GM12865 (cell line): ENCODE measurements at regions not wholly inside any gene's neighbourhood (a gene's known extent, or its start where the extent isn't known, plus 50 kb on each side); places are given as distances from the start of the nearest gene placed in this dataset.

Source experiments
- DNase-seq: peaks from one replicate; pipeline ENCODE4 v3.0.0; 2010; ENCODE audit warnings: low read depth
- H3K4me3 ChIP-seq: 2 replicates; pipeline ENCODE4 v1.5.1; 2011; ENCODE audit warnings: mild to moderate bottlenecking, low read depth, low read length, control low read depth
- TF ChIP-seq, protein P1 (sequence below): IDR thresholded peaks from 2 replicates; pipeline ENCODE4 v1.5.1; 2011; ENCODE audit warnings: low read length, control low read depth, low read depth, inconsistent platforms; ENCODE audit not compliant: insufficient read depth; ENCODE audit errors: missing control alignments

DNA sequence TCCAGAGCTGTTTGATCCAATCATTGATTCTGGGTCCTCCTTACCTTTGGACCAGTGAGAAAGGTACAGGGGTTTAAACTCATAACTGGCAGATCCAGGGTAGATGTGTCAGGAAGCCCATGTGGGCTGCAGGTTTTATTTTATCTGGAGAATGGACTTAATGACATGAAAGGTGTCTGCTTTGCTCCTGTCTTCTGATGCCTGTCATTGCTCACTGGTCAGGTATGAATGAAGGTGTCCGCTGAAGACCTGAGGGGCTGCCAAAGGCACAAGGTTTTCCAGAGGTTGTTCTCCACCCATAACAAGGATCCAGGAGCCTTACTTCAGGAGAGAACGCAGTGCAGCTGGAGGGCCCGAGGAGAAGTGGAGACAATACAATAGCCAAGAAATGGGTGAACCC lies 74.2 kb downstream of the CHRNA1 start:
- no peak overlapping the region for H3K4me3 ChIP-seq
- DNase-seq: no peak
- TF ChIP-seq, protein P1, sequence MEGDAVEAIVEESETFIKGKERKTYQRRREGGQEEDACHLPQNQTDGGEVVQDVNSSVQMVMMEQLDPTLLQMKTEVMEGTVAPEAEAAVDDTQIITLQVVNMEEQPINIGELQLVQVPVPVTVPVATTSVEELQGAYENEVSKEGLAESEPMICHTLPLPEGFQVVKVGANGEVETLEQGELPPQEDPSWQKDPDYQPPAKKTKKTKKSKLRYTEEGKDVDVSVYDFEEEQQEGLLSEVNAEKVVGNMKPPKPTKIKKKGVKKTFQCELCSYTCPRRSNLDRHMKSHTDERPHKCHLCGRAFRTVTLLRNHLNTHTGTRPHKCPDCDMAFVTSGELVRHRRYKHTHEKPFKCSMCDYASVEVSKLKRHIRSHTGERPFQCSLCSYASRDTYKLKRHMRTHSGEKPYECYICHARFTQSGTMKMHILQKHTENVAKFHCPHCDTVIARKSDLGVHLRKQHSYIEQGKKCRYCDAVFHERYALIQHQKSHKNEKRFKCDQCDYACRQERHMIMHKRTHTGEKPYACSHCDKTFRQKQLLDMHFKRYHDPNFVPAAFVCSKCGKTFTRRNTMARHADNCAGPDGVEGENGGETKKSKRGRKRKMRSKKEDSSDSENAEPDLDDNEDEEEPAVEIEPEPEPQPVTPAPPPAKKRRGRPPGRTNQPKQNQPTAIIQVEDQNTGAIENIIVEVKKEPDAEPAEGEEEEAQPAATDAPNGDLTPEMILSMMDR: no peak

DNA sequence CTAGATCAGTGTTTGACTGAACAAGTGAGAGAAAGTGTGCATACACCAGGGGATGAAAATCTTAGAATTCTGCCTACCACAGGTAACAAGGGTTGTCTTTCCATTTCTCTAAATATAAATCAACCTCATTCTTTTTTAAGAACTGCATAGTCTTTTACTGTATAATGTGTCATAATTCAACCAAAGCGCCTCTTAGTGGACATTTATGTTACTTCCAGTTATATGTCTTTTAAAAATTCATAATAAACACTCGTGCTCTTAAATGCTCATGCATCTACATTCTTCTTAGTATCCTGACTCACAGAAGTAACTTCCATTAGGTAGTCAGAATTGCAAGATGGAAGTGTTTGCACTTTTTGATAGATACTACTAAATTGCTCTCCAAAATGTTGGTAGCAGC lies 76.2 kb downstream of the CHRNA1 start:
- TF ChIP-seq, protein P1: peak; percentile 34
- no peak overlapping the region for H3K4me3 ChIP-seq
- peak; percentile 46 for DNase-seq

DNA sequence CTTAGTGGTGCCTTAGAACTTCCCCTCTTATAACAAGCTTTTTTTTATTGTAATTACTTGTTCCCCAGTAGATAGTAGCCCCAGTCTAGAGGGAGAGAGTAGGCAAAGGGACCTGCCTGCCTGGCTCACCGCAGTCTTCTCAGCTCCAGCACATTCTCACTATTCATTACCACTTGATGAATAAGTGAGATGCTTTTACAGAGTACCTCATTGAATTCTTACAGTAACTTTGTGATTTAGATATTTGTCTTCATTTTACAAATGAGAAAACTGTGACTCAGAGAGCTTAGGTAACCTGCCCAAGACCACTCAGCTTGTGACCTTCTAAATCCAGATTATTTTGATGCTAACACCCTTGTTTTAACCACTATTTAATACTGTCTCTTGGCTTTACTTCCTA lies 77.8 kb downstream of the CHRNA1 start:
- DNase-seq: no peak
- H3K4me3 ChIP-seq: no peak overlapping the region
- TF ChIP-seq, protein P1: no peak

DNA sequence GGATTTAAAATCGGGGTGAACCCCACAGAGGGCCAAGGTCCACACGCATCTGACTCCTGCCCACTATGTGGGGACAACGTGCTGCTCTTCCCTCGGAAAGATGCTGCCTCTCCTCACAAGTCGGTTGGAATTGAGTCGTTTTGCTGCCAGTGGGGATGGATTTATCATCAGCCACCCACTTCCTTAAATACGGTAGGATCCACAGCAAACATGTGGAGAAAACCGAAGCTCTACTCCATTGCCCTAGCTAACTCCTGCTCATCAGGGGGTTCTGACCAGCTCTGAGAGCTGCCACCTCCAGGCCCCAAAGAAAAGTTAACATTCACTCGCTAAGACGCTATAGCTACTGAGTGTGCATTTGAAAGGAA lies 80.9 kb downstream of the CHRNA1 start:
- peak overlapping the region; percentile 82 for H3K4me3 ChIP-seq
- TF ChIP-seq, protein P1: no peak
- peak; percentile 32 for DNase-seq

DNA sequence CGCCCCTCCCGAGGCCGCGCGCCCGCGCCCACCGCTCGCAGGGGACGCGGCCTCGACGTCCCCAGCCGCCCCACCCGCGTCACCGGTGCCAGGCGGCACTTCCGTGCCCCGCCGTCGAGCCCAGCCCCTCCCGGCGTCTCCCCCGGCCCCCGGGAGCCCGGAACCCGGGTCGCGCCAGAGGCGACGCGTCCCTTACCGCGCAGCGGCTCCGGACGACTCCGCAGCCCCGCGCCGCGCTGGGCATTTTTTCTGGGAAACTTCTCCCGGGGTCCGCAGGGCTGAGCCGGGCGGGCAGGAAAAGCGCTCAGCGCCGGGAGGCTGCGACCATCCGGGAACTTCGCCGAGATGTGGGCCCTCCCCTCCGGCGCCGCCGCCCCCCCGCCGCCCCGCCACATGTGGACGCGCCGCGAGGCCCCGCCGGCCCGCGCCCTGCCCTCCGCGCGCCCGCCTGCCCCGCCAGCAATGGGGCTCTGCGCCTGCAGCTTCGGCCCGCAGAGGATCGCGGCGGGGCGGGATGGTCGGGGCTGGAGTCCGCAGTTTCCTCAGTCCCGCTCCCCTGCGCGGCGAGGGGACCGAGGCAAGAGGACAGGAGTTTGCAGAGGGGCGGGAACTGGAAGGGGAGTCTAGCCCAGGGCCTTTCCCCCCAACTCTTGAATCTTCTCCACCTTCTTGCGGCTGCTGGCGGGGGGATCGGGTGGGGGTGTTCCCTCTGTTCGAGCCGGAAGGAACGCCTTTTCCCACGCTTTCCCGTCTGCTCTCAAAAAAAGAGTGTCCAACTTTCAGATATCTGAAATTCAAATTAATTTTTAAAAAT lies 81.5 kb downstream of the CHRNA1 start:
- DNase-seq: peak; percentile 52
- peak overlapping the region; percentile 82 for H3K4me3 ChIP-seq
- TF ChIP-seq, protein P1: no peak

DNA sequence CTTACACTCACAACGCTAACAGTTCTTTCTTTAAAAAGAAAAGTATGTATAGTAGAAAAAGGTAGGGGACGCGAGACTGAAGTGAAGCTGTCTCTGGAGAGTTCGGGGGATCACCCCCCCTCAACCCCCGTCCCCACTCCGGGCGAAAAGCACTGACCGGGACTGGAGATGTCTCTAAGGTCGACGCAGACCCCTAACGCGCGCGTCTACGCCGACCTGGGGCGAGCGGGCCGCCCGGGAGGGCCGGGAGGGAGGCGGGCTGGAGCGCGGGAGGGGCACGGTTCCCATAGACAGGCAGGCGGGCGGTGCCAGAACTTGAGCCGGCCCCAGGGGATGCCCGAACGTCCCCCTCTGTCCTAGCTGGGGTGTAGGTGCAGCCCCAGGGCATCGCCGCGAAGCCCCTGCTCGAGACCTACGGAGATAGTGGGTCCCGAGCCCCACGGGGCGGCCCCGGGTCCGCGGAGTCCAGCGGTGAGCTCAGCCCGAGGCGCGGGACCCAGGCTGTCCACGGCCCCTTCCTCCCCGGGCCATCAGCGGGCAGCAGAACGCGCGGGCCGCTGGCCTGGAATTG lies 82.2 kb downstream of the CHRNA1 start:
- TF ChIP-seq, protein P1: no peak
- peak; percentile 34 for DNase-seq
- peak overlapping the region; percentile 82 for H3K4me3 ChIP-seq
